Gastroesophageal sphincter (tissue), 4 donors: ENCODE measurements at regions not wholly inside any gene's neighbourhood (a gene's known extent, or its start where the extent isn't known, plus 50 kb on each side); places are given as distances from the start of the nearest gene placed in this dataset.

Experiments used
- ATAC-seq: fragments of 150-250 bp; one replicate; pipeline ENCODE4 v1.9.1; 2016; ENCODE audit warnings: mild to moderate bottlenecking, moderate library complexity
- H3K27ac ChIP-seq, 4 donors: fragments of 200-600 bp; sonication (generic) in 3 of 4; 1 replicate in 3 of 4; 2 replicates in 1 of 4; pipeline ENCODE4 v1.5.1; 2016 to 2019
- H3K27me3 ChIP-seq: fragments of 200-600 bp; sonication (generic); one replicate; pipeline ENCODE4 v1.5.1; 2019
- H3K36me3 ChIP-seq, 2 donors: fragments of 200-600 bp; sonication (generic); one replicate each; pipeline ENCODE4 v1.5.1; 2019; ENCODE audit warnings: control low read depth in 1 of 2
- H3K4me1 ChIP-seq, 3 donors: fragments of 200-600 bp; sonication (generic); 1 replicate in 2 of 3; 2 replicates in 1 of 3; pipeline ENCODE4 v1.5.1; 2016 to 2019; ENCODE audit warnings: control low read depth in 2 of 3
- H3K4me3 ChIP-seq, 2 donors: fragments of 200-600 bp; sonication (generic); one replicate each; pipeline ENCODE4 v1.5.1; 2019; ENCODE audit warnings: mild to moderate bottlenecking in 1 of 2, moderate library complexity in 1 of 2
- H3K9me3 ChIP-seq, 3 donors: fragments of 200-600 bp; sonication (generic); one replicate each; pipeline ENCODE4 v1.5.1; 2017 to 2019; ENCODE audit warnings: control low read depth in 2 of 3
- CTCF ChIP-seq, 4 experiments: fragments of 200-600 bp in 2 of 4; fragments of 450-650 bp in 2 of 4; sonication (generic) in 1 of 4; IDR thresholded peaks; one replicate each; pipeline ENCODE4 v1.5.1; 2017 to 2019; ENCODE audit warnings: antibody characterized with exemption in 4 of 4, mild to moderate bottlenecking in 2 of 4, moderate library complexity in 2 of 4
- EP300 ChIP-seq: sonication (generic); formaldehyde crosslinking; IDR thresholded peaks from one replicate; pipeline ENCODE4 v1.6.1; 2017; ENCODE audit warnings: antibody characterized with exemption, mild to moderate bottlenecking
- POLR2A ChIP-seq, 2 donors: fragments of 450-650 bp; IDR thresholded peaks; one replicate each; pipeline ENCODE4 v1.6.1; 2017; ENCODE audit warnings: antibody characterized with exemption in 2 of 2, mild to moderate bottlenecking in 2 of 2, moderate library complexity in 1 of 2
- POLR2AphosphoS5 ChIP-seq: sonication (generic); formaldehyde crosslinking; IDR thresholded peaks from one replicate; pipeline ENCODE4 v1.6.1; 2017; ENCODE audit warnings: antibody characterized with exemption
- WGBS, 2 donors: methylation state at CpG; one replicate each; pipeline ENCODE4 v1.1.5; 2018; ENCODE audit warnings: low coverage in 1 of 2; 5-methylcytosine and 5-hydroxymethylcytosine counted together

- no peak for TF ChIP-seq EP300
- no peak for TF ChIP-seq CTCF (IDR thresholded peaks at IDR 0.05)
- no peak for TF ChIP-seq POLR2A (IDR thresholded peaks at IDR 0.05)
- no peak for TF ChIP-seq POLR2AphosphoS5
- Histone ChIP-seq H3K27me3 (no peaks in the 10 kb centered on the region), H3K9me3 (no peaks in the 10 kb centered on the region), H3K4me1 (no peaks in the 10 kb centered on the region), H3K36me3 (no peaks in the 10 kb centered on the region), H3K4me3 (no peak overlapping the region), H3K27ac (no peak overlapping the region)
- no peak for ATAC-seq
- WGBS, 2 donors, result 89 to 100% methylated on average over 2 of the region's 2 CpGs
Measured at GRCh38 chr15:58287891-58288290, 143.9 kb upstream of the LIPC start.

- Histone ChIP-seq H3K27me3 (no peaks in the 10 kb centered on the region), H3K4me3 (no peak overlapping the region), H3K4me1 (no peaks in the 10 kb centered on the region), H3K9me3 (no peaks in the 10 kb centered on the region), H3K36me3 (no peaks in the 10 kb centered on the region), H3K27ac (no peak overlapping the region)
- WGBS, 2 donors, result 68 to 74% methylated on average over 3 of the region's 3 CpGs
- ATAC-seq, result no peak
- no peak for TF ChIP-seq POLR2A (IDR thresholded peaks at IDR 0.05)
- TF ChIP-seq POLR2AphosphoS5, result no peak
- TF ChIP-seq CTCF (IDR thresholded peaks at IDR 0.05), result no peak
- TF ChIP-seq EP300, result no peak
Measured at GRCh38 chr15:58288592-58288991, 143.2 kb upstream of the LIPC start.

GRCh38 chr15:58291848-58292247, 139.9 kb upstream of the LIPC start:
- H3K4me3 ChIP-seq, result no peak overlapping the region
- H3K9me3 ChIP-seq, result no peaks in the 10 kb centered on the region
- H3K27ac ChIP-seq, result no peak overlapping the region
- TF ChIP-seq CTCF (IDR thresholded peaks at IDR 0.05) (no peak), POLR2AphosphoS5 (no peak), EP300 (no peak), POLR2A (IDR thresholded peaks at IDR 0.05) (no peak)
- ATAC-seq, result no peak
- H3K36me3 ChIP-seq, result no peaks in the 10 kb centered on the region
- no peaks in the 10 kb centered on the region for H3K27me3 ChIP-seq
- H3K4me1 ChIP-seq, result no peaks in the 10 kb centered on the region

- H3K36me3 ChIP-seq, result no peaks in the 10 kb centered on the region
- no peak for ATAC-seq
- TF ChIP-seq CTCF (IDR thresholded peaks at IDR 0.05) (no peak), EP300 (no peak), POLR2AphosphoS5 (no peak), POLR2A (IDR thresholded peaks at IDR 0.05) (no peak)
- no peak overlapping the region for H3K27ac ChIP-seq
- WGBS, 2 donors, result 61 to 71% methylated on average over 2 to 3 of the region's 3 CpGs
- H3K27me3 ChIP-seq, result no peaks in the 10 kb centered on the region
- no peaks in the 10 kb centered on the region for H3K4me1 ChIP-seq
- no peak overlapping the region for H3K4me3 ChIP-seq
- no peaks in the 10 kb centered on the region for H3K9me3 ChIP-seq
Measured at GRCh38 chr15:58292751-58293175, 139.0 kb upstream of the LIPC start.

GRCh38 chr15:58293622-58294550, 137.9 kb upstream of the LIPC start:
- TF ChIP-seq POLR2A (IDR thresholded peaks at IDR 0.05), result no peak
- no peak for TF ChIP-seq EP300
- no peak for TF ChIP-seq CTCF (IDR thresholded peaks at IDR 0.05)
- WGBS, 2 donors, result 62 to 70% methylated on average over 5 to 8 of the region's 8 CpGs
- Histone ChIP-seq H3K4me1 (no peaks in the 10 kb centered on the region), H3K36me3 (no peaks in the 10 kb centered on the region), H3K9me3 (no peaks in the 10 kb centered on the region), H3K4me3 (no peak overlapping the region), H3K27ac (no peak overlapping the region), H3K27me3 (no peaks in the 10 kb centered on the region)
- no peak for ATAC-seq
